ENCODE measurements at regions not wholly inside any gene's neighbourhood (a gene's known extent, or its start where the extent isn't known, plus 50 kb on each side); places are given as distances from the start of the nearest gene placed in this dataset.

GRCh38 chr4:128548381-128548780 is 260.8 kb upstream of the PGRMC2 start:
- CTCF ChIA-PET, result interaction anchor here (0.7 kb wide), 1 partner anchor 344 kb away, joined by 3 read pairs; no protein-coding TSS in a partner anchor

GRCh38 chr4:128544272-128544671 is 256.7 kb upstream of the PGRMC2 start:
- H3K36me3 Mint-ChIP-seq (ENCODE audit: insufficient read depth, unreplicated experiment), result peaks cover 6% of the 10 kb centered on the region
- intact Hi-C loops (cut with micrococcal nuclease), result no loop called here
- ChIA-PET CTCF (interaction anchor here (0.8 to 1.2 kb wide), 3 partner anchors 30 to 89 kb away, joined by 3 read pairs; no protein-coding TSS in a partner anchor), POLR2A (interaction anchor here (1.0 kb wide), 1 partner anchor 9 kb away, joined by 4 read pairs; no protein-coding TSS in a partner anchor)
- H3K4me3 Mint-ChIP-seq (ENCODE audit: unreplicated experiment), result no peak overlapping the region
- DNase-seq (ENCODE audit: unreplicated experiment), result no peak
- no peak for TF ChIP-seq CTCF (IDR thresholded peaks at IDR 0.05; ENCODE audit: unreplicated experiment)
- H3K27me3 Mint-ChIP-seq (ENCODE audit: insufficient read depth, unreplicated experiment), result no peaks in the 10 kb centered on the region
- no TSS peak for BruUV-seq (replicated peaks)
- no peaks in the 10 kb centered on the region for H3K9me3 Mint-ChIP-seq (ENCODE audit: unreplicated experiment)
- no peak overlapping the region for H3K27ac Mint-ChIP-seq (ENCODE audit: low read depth, unreplicated experiment)
- H3K4me1 Mint-ChIP-seq (ENCODE audit: insufficient read depth, unreplicated experiment), result no peaks in the 10 kb centered on the region

More at GRCh38 chr4:128548381-128548780, 260.8 kb upstream of the PGRMC2 start:
- H3K4me1 Mint-ChIP-seq (ENCODE audit: insufficient read depth, unreplicated experiment), result peaks cover 5% of the 10 kb centered on the region
- intact Hi-C loops (cut with micrococcal nuclease), result no loop called here
- no TSS peak for BruUV-seq (replicated peaks)
- peaks cover 13% of the 10 kb centered on the region for H3K36me3 Mint-ChIP-seq (ENCODE audit: insufficient read depth, unreplicated experiment)
- TF ChIP-seq CTCF (IDR thresholded peaks at IDR 0.05; ENCODE audit: unreplicated experiment), result no peak
- POLR2A ChIA-PET, result interaction anchor here (0.7 kb wide), 1 partner anchor 44 kb away, joined by 3 read pairs; no protein-coding TSS in a partner anchor
- DNase-seq (ENCODE audit: unreplicated experiment), result no peak
- H3K4me3 Mint-ChIP-seq (ENCODE audit: unreplicated experiment), result no peak overlapping the region
- no peak overlapping the region for H3K27ac Mint-ChIP-seq (ENCODE audit: low read depth, unreplicated experiment)
- H3K27me3 Mint-ChIP-seq (ENCODE audit: insufficient read depth, unreplicated experiment), result no peaks in the 10 kb centered on the region
- no peaks in the 10 kb centered on the region for H3K9me3 Mint-ChIP-seq (ENCODE audit: unreplicated experiment)

- H3K4me3 Mint-ChIP-seq (ENCODE audit: unreplicated experiment), result no peak overlapping the region
- intact Hi-C loops (cut with micrococcal nuclease), result no loop called here
- no peaks in the 10 kb centered on the region for H3K27me3 Mint-ChIP-seq (ENCODE audit: insufficient read depth, unreplicated experiment)
- no peaks in the 10 kb centered on the region for H3K4me1 Mint-ChIP-seq (ENCODE audit: insufficient read depth, unreplicated experiment)
- BruUV-seq (replicated peaks), result no TSS peak
- H3K9me3 Mint-ChIP-seq (ENCODE audit: unreplicated experiment), result no peaks in the 10 kb centered on the region
- no peak overlapping the region for H3K27ac Mint-ChIP-seq (ENCODE audit: low read depth, unreplicated experiment)
- H3K36me3 Mint-ChIP-seq (ENCODE audit: insufficient read depth, unreplicated experiment), result peaks cover 6% of the 10 kb centered on the region
- CTCF ChIA-PET, result interaction anchor here (0.8 kb wide), 1 partner anchor 89 kb away, joined by 3 read pairs; no protein-coding TSS in a partner anchor
- POLR2A ChIA-PET, result interaction anchor here (1.0 kb wide), 1 partner anchor 9 kb away, joined by 4 read pairs; no protein-coding TSS in a partner anchor
- TF ChIP-seq CTCF (IDR thresholded peaks at IDR 0.05; ENCODE audit: unreplicated experiment), result no peak
- DNase-seq (ENCODE audit: unreplicated experiment), result no peak
Observed at GRCh38 chr4:128543696-128544095, 256.1 kb upstream of the PGRMC2 start.

GRCh38 chr4:128542047-128542446 is 254.4 kb upstream of the PGRMC2 start:
- ChIA-PET POLR2A (interaction anchor here (1.7 kb wide), 1 partner anchor 13 kb away, joined by 4 read pairs; no protein-coding TSS in a partner anchor), CTCF (no interaction called here)
- Mint-ChIP-seq H3K4me1 (ENCODE audit: insufficient read depth, unreplicated experiment) (no peaks in the 10 kb centered on the region), H3K4me3 (ENCODE audit: unreplicated experiment) (no peak overlapping the region), H3K27ac (ENCODE audit: low read depth, unreplicated experiment) (no peak overlapping the region), H3K27me3 (ENCODE audit: insufficient read depth, unreplicated experiment) (no peaks in the 10 kb centered on the region), H3K36me3 (ENCODE audit: insufficient read depth, unreplicated experiment) (peaks cover 6% of the 10 kb centered on the region), H3K9me3 (ENCODE audit: unreplicated experiment) (no peaks in the 10 kb centered on the region)
- DNase-seq (ENCODE audit: unreplicated experiment), result no peak
- intact Hi-C loops (cut with micrococcal nuclease), result no loop called here
- no TSS peak for BruUV-seq (replicated peaks)
- no peak for TF ChIP-seq CTCF (IDR thresholded peaks at IDR 0.05; ENCODE audit: unreplicated experiment)

Data from MCF 10A (cell line).